Hematopoietic multipotent progenitor cell (in vitro differentiated cells): ENCODE measurements at regions not wholly inside any gene's neighbourhood (a gene's known extent, or its start where the extent isn't known, plus 50 kb on each side); places are given as distances from the start of the nearest gene placed in this dataset.
"Not testable (repeated sequence)": the region's sequence is repeated elsewhere in the genome, so short reads cannot be mapped to it uniquely, and the experiment has no call there.

Experiments used
- DNase-seq, 3 donors: peaks; one replicate each; pipeline ENCODE4 v3.0.0-alpha.2; 2011 to 2015; ENCODE audit warnings: low read depth in 2 of 3, low spot score in 2 of 3

DNA sequence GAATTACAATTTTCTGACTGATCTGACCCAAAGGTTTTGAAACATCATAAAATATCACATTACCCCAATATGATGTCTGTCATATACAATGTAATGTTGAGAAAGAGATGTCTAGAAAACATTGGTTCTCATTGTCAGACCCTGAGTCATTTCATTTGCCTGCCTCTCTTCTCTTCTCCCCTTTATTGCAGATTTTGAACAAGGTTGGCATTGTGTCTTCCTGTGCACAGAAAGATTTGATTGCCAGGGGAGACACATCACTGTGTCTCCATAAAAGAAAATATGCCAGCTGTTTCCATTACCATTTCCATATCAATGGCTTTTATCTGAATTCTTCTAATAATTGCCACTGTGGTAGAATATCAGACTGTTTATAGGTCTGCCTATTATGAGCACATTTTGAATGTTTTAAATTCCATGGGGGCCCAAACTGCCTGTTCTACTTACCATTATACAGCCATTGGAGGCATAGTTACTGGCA, 65.6 kb downstream of the IFI44 start:
- no peak for DNase-seq

DNA sequence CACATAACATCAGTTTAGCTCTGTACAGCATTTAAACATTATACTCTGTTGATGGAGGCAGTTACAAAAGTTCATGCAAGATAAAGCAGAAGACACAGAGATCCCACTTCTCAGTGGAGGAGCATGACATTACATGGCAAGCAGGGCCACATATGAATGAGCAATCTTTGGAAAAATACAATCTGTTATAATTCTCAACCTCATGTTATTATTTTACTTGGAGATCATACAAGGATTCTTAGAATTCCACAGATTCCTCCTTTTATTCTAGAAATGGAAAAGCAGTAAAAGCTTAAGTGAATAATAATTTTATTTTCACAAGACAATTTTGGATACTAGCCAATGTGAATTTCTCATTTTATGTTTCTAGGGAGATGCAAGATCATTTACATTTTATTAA, 66.6 kb downstream of the IFI44 start:
- no peak for DNase-seq

DNA sequence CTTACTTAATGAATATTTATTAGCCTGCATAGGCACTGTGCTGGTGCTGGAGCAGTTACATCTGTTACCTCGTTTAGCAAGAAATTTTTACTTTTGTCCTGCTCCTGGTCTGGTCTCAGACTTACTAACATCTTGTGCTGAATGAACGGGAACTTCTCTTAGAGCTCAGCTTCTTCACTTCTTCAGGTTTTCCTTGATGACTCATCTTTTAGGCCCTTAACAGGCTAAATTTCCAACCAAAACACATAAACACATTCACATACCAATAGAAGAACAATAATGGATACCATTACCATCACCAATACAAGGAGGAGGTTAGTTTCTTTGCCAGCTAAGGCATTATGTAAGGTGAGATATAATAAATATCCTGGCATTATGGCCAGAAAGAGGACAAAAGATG, 68.9 kb downstream of the IFI44 start:
- DNase-seq, result no peak

DNA sequence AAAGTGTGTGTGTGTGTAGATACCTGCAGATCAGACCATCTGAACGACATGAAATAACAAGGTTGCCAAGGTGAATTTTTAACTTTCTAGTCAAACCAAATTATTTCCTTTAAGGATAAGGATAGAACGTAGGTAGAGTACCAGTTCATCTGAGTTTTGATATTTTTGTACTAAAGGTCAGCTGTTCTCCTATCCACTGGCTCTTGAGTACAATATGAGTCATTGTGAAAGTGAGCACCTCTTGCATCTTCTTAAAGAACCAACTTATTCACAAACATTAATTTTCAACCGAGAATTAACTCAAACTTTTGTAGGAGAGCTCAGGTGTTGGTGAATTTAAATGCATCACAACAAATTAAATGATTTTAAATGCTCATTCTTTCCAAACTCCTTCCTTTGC, 71.5 kb downstream of the IFI44 start:
- no peak for DNase-seq

DNA sequence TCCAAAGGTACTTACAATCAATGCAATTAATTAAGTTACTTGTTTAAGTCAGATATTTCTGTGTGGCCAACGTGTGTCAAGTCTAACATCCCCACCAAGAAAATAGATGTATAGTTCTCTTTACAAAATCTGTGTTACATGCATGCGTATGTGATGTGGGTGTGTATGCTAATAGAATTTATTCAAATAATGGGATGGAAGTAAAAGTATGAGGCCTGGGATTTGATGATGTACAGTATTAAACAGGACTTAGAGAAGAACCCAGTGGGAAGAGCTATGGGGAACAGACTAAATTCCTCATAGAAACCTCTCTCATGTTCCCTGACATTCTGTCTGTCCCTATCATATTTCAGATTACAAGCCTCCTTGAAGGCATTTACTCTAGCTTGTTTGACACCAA, 72.5 kb downstream of the IFI44 start:
- no peak for DNase-seq

DNA sequence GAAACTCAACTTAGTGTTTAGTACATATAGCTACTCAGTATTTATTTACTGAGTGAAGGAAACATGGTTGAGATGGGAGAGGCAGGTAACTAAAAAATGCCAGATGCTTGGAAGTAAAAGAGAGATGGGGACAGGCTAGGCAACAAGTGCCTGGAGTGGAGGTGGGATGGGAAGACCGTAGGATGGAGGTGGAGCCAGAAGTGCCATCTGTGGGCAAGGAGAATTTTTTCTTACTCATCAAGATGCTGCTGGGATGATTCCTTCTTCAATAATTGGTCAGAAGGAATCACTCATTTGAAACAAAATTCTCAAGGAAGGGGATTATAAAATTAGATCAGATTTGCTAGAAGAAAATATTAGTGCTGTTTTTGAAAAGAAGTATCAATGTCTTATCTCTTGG, 72.9 kb downstream of the IFI44 start:
- no peak for DNase-seq

DNA sequence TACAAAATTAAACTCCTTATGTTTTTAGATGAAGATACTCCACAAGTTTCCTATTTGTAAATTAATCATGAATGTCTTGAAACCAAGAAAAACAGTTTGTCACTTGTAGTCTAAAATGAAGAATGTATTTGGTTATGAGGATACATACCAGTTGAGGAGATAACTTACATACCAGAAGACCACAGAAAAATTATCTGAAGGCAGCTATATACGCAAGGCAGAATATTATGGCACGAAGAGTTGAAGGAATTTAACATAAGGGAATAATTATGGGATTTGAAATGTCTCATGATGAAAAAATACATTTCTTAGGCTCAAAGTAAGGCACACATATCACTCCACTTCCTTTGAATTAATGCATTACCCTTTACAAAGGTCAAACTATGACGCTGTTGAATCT, 73.3 kb downstream of the IFI44 start:
- no peak for DNase-seq

DNA sequence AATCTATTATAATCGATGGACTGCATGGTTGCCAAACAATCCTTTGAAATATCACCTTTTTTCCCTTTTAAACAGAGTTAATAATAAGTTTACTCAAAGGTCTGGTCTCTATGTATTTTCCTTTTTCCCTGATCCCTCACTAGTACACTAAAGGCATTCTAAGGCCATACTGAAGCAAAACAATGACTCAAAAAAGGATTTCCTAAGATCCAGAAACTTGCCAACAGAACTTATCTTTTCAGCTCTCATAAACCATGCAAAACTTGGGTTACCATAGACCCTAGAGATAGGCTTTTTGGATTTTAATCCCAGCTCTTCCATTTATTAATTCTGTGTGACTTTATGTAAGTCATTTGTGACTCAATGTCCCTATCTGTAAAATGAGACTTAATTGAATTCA, 77.1 kb downstream of the IFI44 start:
- no peak for DNase-seq

DNA sequence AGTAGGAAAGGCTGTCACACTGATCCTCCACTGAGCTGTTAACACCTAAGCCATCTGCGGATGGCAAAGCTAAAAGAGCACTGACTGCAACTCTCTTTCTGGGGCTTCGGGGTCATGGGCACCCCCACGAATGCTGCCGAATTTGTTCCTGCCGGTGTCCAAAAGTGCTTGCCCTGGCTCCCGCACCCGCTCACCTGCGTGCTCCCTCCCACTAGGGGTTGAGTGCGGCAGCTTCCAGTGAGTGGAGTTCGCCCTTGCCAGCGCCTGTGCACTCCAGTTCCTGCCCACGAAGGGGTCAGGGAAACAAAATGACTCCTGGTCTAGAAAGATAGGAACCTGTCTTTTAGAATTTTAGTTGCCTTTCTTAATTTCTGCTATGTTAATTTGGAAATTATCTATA, 78.7 kb downstream of the IFI44 start:
- DNase-seq, result no peak

DNA sequence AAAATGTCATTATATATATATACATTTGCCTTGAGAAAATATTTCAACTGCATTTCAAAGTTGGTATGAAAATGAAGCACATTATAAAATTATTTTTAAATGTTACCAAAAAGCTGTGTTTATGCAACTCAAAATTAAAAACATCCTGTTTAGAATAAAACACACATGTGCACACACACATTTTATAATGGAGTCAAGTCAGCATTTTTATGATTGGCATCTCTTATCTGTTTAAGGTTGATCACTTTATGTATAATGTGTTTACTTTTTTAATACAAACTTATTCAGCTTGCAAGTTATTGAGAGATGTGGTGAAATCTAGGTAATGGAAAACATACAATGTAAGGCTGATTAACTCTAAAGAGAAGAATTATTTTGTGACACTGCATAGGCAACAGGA, 80.4 kb downstream of the IFI44 start:
- no peak for DNase-seq

DNA sequence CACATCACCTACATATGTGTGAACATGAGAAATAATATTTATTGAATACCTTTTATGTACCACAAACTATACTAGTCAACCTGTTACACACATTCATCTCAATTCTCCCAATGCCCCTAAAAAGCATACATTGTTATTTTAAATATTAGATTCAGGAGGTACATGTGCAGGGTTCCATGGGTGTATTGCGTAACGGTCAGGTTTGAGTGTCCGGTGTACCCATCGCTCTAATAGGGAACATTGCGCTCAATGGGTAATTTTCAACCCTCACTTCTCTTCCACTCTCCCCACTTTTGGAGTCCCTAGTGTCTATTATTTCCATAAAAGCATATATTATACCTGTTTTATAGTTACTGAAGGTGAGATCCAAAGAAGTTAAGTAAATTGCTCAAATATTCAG, 82.0 kb downstream of the IFI44 start:
- no peak for DNase-seq

DNA sequence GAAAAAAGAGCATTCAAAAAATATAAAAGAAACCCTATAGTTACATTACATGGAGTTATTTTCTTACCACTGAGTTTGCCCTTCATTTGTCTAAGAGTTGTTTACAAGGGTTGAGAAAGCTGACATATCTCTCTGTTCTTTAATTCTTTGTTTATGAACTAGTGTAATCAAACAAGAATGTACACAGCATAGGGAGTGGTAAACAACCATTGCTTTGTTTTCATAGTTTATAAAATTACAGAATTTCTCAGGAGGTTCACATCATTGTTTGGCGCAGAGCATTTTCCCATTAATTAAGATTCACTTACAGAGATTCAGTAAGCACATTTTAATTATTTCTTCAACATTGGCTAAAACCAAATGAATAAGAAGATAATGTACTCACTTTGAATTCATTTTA, 87.6 kb downstream of the IFI44 start:
- no peak for DNase-seq

DNA sequence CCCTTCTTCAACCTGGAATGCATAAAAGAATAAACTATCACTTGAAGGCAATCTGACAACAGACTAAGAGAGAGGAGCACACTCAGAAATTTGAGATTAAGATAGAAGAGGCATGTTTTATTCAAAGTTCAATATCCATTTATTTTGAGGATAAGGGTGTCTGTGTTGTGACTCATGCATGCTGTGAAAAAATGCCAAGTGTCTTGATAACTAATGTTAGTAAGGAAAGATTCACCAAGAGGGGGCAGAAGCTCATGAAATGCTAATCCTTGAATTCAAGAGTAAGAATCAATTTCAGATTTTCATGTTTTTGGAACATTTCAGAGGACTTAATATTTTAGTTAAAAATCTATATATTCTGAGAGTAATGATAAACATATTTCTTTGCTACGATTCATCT, 94.0 kb downstream of the IFI44 start:
- DNase-seq, result no peak

DNA sequence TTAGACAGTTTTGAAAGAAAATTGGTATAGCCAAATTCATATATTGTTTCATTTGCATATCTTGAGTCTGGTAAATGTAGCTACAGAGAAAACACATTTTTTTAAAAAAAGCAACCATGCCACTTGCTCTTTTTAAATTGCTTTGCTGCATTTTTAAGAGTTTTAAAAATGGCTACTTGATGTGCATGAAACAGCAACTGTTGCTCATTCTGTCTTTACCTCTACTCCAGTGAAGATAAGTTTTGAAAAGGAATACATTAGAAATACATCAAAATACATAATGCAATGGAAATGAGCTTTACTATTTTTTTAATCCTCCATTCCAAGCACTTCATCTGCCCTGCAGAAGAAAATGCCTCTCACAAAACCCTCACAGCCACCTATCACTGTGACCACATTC, 95.5 kb downstream of the IFI44 start:
- no peak for DNase-seq

DNA sequence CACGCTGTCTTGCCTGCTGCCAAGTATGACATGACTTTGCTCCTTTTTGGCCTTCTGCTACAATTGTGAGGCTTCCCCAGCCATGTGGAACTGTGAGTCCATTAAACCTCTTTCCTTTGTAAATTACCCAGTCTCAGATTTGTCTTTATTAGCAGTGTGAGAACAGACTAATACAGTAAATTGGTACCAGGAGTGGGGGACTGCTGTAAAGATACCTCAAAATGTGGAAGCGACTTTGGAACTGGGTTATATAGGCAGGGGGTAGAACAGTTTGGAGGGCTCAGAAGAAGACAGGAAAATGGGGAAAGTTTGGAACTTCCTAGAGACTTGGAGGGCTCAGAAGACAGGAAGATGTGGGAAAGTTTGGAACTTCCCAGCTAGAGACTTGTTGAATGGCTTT, 104.0 kb downstream of the IFI44 start:
- not testable (repeated sequence) for DNase-seq

DNA sequence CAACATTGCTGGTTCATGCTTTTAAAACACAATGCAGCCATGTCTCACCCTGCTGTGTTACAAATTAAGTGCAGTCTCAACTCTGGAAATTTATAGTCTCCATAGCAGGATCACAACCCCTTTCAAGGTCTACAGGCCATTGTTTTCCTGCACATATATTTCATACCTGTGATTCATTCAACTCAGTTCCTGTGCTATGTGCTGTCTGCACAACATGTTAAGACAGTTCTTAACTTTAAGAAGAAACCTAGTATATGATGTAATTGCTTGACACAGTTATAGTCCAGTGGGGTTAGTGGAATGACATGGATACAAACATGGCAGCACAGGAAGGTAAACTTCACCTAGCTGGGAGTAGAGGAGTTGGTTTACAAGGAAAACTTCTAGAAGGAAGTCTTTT, 106.4 kb downstream of the IFI44 start:
- no peak for DNase-seq

DNA sequence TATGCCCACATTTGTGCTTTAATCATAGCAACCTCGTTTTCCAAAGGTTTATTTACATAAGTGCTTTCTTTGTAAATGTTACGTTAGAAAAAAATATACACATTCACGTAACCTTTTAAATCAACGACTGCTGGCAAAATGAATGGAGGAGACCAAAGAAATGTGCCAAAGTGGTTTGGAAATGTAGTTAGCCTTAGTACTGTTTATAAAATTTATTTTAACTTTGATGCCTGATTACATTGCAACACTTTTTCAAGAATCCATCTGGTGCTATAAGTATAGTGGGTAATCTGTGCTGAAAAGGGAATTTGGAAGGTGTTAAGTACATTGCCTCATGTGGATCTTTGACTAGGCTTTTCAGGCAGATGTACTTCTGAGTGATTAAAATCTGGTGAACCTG, 108.9 kb downstream of the IFI44 start:
- DNase-seq, result no peak

DNA sequence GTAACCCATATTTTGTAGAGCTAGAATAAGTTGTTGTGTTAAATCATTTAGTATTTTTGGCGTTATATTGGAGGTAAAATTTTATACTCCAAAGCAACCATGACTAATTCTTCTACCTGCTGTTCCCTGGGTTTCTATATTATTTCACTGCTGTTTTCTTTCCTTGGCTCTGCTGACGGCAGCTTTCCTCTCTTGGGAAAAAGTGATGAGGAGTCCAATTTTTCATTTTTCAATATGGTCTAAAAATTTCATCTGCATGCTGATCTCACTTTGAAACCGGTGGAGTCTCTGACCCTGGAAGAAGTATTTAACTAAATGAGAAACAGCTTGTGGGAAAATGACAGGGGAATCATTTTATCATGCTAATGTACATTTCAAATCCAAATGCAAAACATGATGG, 110.2 kb downstream of the IFI44 start:
- DNase-seq, result no peak

DNA sequence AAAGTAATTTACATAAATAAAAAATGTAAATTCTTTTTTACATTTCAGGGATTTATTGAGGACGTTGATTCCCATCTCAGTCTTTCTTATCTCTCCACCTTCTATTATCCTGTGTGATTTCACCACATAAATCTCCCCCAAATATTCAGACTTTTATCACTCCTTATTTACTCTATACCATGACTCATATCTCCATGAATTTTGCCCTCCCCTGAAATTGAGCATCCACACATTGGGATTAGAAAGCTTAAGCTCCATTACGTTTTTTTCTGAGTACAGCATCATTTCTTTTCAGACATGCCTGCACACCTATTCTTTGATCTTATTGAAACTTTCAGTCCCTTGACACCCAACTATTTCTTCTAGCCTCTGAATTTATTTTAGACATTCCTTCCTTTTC, 111.2 kb downstream of the IFI44 start:
- no peak for DNase-seq

DNA sequence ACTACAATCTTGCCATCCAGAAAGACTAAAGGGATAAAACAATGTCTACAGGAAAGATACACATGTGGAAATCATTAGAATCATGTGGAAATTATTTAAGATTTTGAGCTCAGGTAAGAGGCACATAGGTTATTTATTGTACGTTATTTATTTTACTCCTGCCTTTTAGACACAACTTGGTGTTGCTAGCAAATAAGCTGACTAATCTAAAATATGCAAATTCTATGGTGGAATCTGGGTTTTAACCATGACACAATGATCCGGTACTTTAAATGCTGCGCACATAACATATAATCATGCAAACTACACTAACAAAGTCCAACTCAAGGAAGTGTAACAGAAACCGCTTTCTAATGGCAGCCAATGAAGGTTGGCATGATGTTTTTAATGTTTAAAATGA, 112.5 kb downstream of the IFI44 start:
- no peak for DNase-seq

DNA sequence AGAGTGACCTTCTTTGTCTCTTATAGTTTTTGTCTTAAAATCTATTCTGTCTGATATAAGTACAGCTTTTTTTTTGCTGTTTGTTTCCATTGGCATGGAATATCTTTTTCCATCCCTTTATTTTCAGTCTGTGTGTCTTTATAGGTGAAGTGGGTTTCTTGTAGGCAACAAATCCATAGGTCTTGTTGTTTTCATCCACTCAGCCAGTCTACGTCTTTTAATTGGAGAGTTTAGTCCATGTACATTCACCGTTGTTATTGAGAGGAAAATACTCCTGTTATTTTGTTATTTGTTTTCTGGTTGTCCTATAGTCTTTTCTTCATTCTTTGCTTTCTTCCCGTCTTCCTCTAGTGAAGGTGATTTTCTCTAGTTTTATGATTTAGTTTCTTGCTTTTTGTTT, 115.9 kb downstream of the IFI44 start:
- DNase-seq, result no peak

DNA sequence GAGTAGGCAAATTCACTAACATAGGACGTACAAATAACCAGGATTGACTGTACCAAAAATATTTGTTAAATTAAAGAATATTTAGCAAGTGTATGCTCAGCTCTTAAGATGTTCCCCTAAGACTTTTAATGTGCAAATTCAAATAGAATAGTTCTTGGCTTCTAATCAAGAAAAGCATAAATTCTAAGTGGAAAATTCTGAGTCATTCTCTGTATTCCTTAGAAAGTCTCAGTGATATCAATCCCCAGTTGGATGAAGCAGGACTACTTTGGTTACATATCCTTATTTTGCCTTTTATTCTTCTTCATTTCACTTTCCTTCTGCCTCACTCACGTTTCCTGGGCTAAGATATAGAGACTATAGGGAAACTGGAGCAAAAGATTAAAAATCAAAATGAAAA, 130.2 kb downstream of the IFI44 start:
- no peak for DNase-seq

DNA sequence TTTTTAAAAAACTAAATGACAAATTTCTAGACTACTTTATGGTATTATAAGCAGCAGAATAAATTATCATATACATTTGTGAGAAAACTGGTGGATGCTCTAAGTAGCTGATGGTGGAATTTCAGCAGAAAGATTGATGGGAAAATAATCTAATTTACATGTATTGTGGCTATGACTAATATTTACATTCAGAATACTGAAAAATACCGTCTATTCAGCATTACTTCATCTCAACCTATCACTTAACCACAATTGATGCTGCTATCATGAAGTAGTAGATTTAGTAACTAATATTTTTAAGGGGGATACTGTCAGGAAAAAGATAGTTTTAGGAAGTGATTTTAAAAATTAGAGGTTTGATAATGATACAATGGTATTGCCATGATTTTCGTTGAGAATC, 137.9 kb downstream of the IFI44 start:
- DNase-seq, result no peak

DNA sequence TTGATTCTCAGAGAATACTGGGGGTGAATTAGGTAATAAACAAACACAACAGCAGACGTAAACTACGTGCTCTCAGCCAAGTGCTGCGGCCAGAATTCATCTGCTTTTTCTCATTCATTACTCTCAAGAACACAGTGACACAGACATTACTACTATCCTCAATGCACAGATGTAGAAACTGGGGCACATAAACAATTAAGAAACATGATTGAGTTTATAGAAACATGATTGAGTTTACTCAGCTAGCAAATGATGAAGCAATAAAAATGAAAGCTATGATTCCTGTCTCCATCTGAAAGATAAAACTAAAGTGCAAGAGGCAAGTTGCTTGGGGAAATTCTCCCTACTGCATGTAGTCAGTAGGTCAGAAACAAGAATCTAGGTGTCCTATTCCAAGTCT, 140.5 kb downstream of the IFI44 start:
- no peak for DNase-seq
